CD4-positive, alpha-beta T cell treated with Interleukin-15 for 1 hour (primary cell): ENCODE measurements at regions not wholly inside any gene's neighbourhood (a gene's known extent, or its start where the extent isn't known, plus 50 kb on each side); places are given as distances from the start of the nearest gene placed in this dataset.

Experiments
- DNase-seq: peaks from one replicate; pipeline ENCODE4 v3.0.0-alpha.2; 2020

DNA sequence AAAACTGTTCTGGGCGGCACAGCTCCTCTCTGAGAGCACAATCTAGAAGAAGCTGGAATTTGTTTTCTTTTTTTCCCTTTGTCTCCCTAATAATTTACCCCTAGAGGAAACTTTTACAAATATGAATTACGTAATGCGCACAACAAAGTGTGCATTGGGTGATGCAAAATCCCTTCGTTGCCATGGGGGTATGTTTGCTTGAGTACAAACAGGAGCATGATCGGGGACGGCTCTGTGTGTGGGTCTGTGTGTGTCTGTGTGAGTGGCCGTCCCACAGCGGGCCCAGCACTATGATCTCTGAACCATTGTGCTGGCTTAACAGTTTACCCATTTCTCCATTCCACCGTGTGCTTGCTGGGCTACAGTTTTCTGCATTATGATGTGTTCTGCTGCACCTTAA is 278.2 kb downstream of the CDC5L start:
- no peak for DNase-seq

DNA sequence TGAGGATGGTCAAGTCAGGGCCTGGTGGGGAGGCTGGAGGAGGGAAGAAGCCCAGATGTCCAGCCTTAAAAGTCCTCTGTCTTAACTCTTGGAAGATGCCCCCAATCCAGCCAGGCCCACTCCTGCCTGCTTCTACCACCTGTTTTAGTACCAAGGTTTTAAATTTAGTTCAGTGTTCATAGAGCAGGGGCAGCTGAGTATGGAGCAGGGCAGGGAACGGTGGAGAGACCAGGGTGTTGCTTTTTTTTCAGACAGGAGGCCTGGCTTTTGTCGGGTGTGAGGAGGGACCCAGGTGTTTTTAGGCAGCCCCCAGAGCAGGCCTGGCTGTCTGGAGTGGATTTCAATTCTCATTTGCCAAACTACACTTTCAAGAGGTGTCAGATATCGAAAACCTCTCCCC is 278.8 kb downstream of the CDC5L start:
- no peak for DNase-seq

DNA sequence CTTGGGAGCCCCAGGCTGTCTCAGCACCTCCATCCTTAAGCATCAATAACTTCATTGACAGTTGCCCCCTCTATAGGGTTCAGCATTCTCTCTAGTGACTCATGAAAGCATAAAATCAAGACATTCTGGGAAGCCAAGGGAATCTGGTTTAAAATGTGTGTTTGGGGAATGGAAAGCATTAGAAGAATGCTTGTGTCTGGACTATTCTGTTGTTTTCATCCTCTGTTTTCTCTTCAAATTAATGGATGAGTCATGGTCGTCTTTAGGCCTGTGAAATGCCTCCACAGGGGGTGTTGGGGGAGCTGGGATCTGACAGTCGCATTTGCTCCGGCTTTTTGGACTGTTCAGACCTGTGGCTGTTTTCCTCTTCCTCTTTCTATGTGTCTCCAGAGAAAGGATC is 279.7 kb downstream of the CDC5L start:
- DNase-seq, result no peak

DNA sequence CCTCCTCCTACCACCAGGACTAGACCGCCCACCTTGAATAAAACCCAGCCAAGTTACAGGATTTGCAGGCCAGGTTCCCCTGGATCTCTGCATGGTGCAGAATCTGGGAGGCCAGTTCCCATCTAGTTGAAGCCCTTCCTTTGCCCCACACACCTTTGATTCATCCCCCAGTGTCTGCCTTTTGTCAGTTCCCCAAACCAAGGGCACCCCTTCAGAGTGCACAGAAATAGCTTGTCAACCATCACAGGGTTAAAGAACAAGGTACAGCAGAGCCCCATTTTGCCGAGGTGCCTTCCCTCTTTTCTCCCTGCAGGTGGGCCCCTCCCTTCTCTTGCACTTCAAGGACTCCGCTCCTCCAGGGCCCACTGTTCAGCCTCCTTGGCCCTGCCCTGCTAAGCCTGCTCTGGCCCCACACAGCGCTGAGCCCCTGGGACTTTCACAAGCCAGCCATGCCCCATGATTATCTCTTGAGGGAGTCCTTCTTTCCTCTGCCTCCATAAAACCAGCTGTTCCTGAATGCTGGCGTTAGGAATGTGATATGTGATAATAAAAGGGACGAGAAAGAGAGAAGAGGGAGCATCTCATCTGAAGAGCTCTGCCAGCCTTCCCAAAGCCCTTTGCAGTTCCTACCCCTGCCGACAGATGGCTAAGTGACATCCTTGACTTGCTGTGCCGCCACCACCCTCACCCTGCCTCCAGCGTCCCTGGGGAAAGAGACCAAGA is 280.3 kb downstream of the CDC5L start:
- no peak for DNase-seq

DNA sequence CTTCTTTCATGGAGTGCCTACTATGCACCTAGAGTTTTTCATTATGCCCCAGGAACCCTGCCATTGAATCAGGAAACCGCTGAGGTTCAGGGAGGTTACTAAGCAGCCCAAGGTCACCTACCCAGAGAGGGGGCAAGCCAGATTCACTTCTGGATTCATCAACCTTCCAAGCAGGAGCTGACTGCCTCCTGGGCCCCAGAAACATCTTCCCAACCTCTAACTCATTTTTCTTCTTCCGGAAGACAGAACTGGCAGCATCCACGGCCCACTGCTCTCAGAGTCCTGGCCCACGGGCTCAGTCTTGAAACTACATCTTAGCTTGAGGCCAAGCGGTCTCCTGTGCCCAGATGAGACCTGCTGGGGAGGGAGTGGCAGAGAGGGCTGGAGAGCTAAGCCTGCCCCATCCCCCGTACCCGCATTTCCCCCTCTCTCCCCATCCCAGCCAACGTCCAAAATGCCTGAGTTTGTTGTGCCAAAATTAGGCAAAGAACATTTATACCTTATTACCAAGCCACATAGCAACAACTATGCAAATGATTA is 281.0 kb downstream of the CDC5L start:
- no peak for DNase-seq

DNA sequence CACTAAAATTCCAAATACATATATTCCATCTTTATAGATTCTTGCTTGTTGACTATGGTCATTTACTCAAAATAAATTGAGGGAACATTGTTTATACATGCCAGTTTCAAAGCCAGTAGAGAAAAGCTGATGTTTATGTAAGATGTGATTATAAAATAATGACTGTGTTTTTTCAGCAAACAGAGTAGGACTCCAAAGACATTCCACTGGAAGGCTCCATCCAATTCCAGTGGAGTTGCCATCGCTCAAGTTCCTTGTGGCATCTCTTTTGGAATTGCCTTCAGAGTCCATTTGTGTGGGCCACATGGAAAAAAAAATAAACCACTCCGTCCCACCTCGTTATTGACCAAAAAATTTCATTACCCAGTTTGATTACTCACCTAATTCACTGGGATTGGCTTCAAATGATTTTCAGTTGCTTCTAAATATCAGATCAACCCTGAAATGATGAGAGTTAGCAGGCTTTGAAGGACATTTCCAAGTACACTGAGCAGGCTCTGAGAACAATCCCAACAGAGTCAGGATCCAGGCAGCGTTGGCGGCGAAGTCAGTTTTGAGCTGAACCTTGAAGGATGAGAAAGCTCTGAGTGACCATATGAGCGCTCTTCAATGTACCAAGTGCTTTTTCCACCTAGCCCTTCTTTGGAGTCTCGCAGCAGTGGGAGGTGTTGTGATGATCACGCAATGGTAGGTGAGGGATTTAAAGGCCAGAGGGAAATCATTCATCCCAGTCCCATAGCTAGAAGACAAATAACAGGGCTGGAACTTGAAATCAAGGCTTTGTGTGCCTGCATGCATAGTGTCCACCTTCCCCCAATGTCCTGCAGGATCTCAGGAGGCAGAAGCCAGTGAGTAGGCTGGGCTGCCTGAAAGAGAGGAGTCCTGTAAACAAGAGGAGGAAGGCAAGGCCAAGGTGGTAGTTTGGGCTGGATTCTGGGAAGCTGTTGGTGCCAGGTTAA is 281.7 kb downstream of the CDC5L start:
- no peak for DNase-seq

DNA sequence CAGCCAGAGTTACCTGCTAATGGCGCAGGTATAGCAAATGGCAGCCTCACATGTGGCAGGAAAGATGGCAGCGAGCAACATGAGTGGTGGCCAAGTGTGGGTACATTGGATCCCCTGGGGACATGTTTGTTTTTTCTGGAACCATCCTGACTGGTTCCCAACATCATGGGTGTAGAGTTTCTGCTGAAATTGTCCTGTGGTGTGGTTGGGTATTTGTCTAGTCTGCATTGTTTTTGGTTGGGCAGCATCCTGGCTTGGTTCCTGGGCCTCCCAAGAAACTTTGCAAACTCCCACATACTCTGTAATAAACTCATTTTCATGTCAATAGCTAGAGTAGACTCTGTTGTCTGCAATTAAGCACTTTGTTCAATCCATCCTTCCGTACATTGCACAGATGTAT is 282.6 kb downstream of the CDC5L start:
- DNase-seq, result no peak

DNA sequence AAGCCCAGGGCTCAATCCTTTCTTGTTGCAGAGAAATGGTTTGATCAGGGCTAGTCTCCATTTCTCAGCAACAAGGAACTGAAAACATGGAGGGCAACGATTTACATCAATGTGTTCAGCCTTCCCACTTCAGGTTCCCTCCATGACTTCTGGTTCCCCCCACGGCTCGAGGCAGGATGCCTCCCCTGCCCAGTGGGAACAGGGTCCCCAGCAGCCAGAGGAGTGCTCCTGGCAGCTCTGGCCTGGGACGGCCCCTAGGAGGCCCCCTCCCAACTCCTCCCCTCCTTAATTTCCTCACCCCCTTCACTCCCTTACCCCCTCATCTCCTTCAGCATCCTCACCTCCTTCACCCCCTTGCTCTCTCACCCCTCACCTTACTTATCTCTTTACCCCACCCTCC is 283.8 kb downstream of the CDC5L start:
- no peak for DNase-seq

DNA sequence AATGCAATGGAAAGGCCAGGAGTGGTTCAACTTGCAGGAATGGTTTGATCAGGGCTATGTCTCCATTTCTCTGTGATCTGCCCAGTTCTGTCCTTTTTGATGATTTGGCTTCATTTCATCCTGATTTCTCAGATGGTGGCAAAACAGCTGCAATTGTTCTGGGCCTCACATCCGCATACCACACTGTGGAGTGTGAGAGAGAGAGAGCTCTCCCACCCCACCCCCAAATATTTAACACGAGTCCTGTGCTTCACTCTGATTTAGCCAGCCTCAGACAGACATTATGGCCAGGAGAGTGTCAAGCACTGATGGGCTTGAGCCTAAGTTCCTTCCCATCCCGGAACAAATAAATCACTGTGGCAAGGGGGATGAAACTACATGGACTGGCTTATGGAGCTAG is 284.6 kb downstream of the CDC5L start:
- DNase-seq, result no peak

DNA sequence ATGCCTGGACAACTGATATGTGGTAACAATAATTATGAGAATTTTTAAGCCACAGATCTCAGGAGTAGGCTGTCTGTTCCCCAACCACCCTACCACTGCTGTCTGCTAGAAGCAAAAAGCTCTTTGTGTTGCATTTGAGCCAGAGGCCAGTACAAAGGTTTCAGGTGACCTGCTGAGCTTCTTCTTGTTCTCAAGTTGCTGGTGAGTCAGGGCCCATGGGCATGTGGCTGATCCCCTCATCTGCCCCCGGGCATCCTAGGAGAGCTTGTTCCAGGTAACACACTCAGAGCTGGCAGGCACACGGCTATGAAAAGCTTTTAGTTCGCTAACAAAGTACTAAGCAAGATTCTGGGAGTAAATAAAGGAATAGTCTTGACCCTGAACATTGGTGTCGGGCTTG is 285.3 kb downstream of the CDC5L start:
- no peak for DNase-seq

DNA sequence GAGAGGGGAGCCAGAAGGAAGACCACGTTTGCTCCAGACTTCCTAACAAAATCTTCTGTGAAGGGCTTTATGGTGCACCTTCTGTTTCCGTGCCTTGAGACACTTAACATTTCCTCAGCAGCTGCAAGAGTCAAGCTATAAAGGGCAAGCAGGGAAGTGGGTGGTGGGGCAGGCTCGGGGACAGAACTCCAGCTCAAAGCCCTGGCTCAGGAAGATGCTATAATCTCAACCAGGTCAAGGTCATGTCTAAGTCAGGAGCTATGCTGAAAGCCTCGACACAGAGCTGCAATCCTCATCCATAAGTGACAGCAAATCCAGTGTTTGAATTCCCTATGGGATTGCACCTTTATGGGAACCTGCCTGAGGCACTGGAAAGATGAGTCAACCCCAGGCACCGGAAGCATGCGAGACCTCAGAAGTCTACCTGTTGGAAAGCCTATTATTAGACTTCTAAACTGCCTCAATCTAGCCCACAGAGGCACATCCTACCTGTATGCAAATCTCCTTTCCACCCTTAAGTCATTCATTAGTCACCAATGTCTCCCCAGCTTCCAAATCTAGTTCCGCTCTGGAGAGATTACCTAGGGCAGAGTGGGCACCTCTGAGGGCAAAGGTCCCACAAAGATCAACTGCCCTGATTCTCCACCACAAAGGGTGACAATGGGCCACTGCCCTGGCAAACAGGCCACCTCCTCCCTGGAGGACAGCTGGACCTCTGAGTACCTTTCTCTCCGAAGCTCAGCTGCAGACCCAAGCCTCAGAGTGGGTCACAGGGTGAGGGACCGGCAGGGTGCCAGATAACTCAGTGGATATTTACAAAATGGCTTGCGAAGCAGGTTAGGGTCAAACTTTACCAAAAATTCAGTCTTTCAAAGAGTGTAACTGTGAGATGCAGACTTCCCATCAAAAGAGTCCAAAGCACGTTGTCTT is 287.0 kb downstream of the CDC5L start:
- no peak for DNase-seq

DNA sequence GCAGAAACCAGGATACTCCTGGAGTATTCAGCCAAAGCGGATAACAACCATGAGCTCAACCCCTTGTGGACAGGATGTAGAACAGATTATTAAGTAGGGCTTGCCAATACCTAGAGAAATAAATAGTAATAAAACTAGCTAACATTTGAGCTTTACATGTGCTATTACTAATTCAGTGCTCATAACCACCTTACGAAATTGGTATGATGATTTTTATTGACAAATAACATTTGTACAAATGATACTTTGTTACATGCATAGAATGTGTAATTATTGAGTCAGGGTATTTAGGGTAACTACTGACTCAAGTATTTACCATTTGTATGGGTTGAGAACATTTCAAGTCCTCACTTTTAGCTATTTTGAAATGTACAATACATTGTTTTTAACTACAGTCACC is 287.9 kb downstream of the CDC5L start:
- no peak for DNase-seq

DNA sequence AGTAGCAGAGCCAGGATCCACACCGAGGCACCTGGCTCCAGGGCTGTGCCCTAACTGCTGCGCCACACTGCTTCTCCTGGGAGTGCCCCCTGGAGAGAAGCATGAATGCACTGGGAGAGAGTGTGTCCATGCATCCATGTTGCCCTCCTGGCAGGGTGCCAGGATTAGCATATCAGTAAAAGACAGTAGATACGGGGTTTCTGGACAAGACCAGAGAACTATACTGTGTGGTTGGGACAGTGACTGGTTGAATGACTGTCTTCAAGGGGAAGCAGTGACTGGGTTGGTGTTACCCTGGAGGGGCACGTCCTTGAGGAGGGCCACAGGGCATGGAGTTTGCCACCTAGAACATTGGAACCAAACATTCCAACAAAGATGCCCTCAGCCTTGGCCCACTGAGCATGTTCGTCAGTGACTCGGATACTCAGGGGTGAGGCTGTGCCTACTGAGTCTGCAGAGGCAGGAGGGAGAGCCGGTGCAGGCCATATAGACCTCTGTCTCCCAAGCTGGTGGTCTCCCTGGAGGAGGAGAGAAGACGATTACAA is 288.8 kb downstream of the CDC5L start:
- DNase-seq, result no peak

DNA sequence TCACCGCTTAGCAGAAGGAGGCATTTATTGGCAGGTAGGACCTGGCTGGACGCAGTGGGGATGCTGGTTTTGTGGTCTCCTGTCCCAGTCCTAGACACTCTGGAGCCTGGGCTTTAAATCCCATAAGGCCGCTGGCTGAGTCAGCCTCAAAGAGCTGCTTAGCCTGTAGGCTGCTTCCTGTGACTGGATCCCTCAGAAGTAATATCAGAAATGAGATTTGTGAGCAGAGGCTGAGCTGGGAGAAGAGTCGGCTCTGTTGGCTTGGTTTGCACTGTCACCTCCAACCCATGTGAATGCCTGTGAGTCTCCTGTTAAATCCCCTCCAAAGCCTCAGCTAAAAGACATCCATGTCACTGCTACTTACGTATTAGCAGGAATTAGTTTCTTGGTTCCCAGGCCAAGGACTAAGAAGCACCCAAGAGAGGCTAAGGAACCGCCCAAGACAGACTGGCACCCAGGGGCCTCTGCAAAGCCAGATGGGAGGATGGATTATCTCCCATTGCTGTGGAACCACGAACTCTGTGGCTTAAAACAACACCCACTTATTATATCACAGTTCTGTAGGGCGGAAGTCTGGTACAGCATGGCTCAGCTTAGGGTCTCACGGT is 289.4 kb downstream of the CDC5L start:
- DNase-seq, result no peak

DNA sequence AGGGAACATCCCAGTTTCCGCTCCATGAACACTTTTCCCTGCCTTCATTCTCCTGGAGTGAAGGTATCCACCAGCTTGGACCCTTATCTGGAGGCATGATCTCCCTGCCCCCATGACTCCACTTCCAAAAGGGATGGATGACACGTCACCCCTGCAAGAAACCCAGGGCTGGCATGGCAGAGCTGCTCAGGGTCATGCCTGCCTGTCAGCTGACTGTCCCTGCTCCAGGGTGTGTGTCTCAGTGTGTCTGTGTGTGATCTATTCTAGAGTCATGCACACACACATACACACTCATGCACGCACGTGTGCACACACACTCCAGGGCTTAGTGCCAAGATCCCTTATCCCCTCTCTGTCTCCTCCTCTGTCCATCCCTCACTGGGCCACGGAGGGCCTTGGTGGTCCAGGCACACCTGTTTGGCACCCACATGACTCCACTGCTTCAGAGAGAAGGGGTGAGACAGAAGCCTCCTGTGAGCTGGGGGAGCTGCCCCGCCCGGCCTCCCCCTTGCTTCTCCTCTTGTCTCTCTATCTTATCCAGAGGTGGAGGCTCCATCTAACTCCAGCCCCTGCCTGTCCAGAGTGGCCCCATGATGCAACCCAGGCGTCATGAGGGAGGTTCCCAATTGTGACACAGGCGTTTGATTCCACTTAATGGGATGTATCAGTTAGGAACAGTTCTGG is 290.9 kb downstream of the CDC5L start:
- no peak for DNase-seq

DNA sequence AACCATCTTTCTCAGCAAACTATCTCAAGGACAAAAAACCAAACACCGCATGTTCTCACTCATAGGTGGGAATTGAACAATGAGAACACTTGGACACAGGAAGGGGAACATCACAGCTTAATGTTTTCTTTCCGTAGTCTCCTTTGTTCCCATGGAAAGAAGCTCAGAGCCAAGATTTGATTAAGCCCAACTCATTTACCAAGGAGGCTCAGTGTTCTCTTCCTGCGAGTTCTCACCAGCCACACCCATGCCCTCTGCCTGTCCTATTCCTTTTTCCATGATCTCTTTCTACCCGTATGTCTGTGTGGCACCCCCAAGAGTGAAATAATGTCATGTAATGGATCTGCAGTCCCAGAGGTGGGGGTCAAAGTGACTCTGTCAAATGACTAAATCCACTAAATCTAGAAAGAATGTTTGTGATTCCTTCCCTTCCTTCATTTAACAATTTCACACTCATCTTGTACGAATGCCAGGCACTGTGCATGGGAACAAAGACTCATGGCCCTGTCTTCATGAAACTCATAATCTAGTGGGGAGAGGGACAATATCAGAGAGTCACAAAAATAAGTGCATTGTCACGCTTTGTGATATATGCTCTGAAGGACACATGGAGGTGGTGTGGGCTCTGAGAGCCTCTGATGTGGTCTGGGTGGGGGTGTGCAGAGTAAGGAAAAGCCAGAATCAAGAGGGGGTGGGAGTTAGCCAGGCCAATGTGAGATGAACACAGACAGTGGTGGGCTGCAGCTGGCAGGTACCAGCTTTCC is 292.1 kb downstream of the CDC5L start:
- DNase-seq, result no peak

DNA sequence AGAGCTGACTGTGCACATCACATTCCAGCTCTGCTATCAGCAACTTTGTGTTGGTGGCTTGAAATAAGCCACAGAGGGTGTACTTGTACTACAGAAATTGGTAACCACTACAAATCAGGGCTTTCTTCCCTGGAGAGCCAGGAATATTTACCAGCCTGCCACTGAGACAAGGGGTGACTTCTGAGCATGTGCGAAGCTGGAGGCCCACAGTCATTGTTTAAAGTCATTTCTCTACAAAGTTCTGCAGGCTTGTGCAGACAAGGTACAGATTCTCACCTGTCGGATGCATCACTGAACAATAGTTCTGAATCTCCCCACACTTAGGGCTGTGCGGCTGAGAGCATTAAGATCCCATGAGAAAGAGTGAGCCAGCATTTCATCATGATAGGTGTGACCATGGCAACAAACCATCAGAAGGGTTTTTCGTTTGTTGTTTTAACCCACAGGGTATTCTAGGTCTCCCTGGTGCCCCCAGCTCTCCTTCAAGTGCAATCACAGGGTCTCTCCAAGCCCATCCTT is 292.8 kb downstream of the CDC5L start:
- DNase-seq, result no peak

DNA sequence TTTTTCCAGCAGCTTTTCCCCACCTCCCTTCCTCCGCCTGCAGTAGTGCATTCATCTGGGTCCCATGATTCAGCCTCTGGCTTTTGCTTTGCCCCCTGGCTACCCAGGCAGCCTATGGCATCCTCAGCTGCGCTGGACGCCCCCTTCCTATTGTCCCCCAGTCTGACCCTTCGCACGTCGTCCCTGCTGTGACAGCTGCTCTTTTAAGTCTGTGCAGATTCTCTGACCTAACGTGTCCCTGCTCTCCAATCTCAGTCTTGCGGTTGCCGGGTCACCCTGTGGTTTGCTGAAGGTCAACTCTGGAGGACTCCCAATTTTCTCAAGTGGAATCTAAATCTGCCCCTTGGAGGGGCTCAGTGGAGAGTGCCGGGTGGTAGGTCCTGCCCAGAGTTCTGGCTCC is 294.3 kb downstream of the CDC5L start:
- no peak for DNase-seq

DNA sequence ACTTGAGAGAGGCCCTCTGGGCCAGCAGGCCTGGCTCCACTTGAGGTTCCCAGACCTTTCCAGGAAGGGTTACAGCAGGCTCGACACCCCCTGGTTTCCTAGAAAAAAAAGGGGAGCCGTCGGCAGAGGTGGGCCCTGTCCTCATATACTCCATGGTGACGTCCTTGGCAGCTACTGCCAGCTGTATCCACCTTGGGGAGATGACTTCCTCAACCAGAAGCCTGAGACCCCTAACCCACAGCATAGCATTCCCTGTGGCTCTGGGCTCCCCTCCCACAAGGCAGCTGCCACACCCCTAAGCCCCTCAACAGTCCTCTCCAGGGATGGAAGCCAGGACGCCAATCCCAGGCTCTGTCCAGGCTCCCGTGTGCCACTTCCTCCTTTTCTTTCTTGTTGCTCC is 294.8 kb downstream of the CDC5L start:
- DNase-seq, result no peak

DNA sequence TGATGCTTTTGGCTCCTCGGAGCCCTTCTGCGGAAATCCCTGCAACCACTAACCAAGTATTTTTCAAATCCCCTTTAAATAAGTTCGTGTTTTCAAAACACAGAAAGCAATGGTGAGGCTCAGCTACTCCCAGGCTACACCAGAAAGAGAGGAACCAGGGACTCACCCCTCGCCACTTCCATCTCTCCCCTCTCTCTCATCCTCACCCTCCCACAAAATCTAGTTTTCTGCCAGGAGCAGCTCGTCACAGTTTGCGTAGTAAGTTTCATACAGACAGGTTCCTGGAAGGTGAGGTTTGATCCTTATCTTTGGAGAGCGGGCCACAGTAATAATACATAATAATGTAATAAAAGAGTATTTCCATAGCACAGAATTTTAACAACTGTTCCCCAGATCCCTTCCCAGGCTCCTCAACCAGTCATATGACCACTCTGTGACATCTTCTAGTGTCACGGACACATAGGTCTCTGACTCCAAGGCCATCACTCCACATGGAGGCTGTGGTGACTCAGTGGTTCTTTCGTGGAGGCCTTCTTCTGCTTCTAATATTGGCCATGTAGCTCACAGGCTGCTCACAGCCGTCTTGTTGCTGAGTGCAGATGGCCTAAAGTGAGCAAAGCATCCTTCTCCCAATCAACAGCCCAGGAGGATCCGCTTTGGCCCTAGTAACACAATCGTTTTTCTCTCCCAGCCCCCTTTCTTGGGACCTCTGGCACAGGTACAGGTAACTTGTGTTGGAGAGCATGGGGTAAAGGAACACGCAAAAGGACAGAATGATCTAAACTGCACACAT is 295.7 kb downstream of the CDC5L start:
- no peak for DNase-seq
